ENCODE measurements at regions not wholly inside any gene's neighbourhood (a gene's known extent, or its start where the extent isn't known, plus 50 kb on each side); places are given as distances from the start of the nearest gene placed in this dataset.

- DNase-seq (ENCODE audit: low spot score), result no peak
Measured at GRCh38 chr3:66748175-66748876, 247.5 kb upstream of the LRIG1 start.

GRCh38 chr3:66751842-66752241 lies 246.3 kb upstream of the KBTBD8 start:
- DNase-seq (ENCODE audit: low spot score), result no peak

DNA sequence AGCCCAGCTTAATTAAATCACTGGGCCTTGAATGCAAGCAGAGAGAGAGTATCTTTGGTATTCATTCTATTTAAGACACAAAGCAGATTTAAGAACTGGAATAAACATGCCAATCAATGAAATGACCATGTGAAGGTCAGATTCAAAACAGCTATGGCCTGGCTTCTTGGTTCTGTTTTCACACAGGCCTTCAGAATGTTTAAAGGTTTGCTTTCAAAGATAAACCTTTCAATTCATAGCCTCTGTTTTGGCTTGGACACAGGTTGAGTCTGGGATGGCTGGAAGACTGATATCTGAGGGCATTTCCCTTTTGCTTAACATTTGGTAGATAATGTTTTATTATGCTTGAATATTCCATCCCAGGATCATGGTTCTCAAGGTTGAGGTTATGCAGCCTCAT lies 244.4 kb upstream of the KBTBD8 start:
- no peak for DNase-seq (ENCODE audit: low spot score)

DNA sequence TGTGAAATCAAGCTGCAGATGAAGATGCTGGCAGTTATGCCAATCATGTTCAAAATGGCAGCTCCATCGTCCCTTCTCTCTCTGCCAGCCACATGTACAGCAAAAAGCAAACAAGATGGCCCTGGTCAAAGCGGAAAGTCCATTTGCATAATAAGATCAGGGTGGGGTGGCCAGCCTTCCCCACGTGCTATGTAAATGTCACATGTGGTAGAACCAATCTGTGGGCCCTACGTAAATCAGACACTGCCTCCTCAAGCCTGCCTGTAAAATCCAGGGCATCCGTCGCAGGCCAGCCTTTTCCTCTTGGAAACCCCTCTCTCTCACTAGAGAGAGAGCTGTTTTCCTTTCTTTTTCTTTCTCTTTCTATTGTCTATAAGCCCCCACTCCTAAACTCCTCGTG lies 243.5 kb upstream of the KBTBD8 start:
- DNase-seq (ENCODE audit: low spot score), result no peak

- no peak for DNase-seq (ENCODE audit: low spot score)
Measured at GRCh38 chr3:66755924-66756323, 242.2 kb upstream of the KBTBD8 start.

DNA sequence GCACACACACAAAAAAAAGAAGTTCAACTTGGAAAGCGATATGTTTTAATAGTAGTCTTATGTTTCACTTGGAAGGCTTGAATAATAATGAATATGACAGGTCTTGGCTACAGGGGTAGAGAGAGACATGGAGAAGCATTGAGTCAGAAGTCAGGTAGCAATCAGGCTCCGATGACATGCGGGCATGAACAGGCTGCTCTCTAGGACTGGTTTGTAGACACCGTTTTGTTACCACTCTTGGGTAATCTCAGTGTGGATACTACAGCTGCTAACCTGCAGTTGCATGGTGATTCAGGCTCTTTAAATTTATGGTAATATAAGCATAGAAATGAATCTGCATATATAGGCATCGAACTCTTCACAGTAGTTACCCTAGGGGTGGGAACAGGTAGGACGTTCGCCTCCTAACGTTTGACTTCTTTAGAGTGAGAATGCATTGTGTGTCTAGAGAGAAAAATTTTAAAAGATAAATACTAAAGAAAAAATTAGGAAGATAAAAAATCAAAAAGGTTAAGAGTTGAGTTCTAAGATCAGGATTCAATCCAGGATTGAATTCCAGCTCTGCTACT lies 241.6 kb upstream of the KBTBD8 start:
- no peak for DNase-seq (ENCODE audit: low spot score)

GRCh38 chr3:66761093-66761780 lies 236.9 kb upstream of the KBTBD8 start:
- DNase-seq (ENCODE audit: low spot score), result no peak

DNA sequence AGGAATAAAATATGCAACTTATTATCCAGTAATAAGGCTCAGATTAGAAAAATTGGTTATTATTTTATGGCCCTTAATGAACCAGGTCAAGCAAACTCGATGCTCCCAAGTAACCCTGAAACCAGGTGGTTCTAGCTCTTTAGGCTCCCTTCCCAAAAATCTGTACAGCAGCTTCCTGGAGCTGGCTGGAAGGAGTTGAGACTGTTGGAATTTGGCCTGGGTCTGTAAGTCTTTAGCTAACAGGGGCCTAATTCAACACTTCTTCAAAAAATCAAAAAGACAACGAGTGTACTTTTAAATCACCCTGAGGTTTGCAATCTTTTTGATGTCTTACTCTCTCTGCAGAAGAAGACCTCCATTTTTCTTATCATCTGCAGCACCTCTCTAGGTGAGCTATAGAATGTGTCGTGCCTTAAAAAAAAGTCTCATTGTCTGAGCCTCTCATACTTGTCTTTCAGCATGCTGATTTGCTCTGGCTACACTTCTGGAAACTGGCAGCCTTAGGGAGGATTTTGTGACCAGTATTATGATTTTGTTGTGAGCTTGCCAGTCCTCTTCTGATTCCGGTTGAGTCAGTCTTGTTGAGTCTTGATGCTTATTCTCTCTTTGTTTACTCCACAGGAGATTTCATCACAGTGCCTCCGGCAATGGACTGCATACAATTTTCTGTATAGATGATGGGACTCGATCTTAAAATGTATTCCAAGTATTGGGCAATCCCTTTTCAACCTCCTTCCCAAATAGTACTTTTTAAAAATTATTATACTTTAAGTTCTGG lies 235.0 kb upstream of the KBTBD8 start:
- DNase-seq (ENCODE audit: low spot score), result no peak

DNA sequence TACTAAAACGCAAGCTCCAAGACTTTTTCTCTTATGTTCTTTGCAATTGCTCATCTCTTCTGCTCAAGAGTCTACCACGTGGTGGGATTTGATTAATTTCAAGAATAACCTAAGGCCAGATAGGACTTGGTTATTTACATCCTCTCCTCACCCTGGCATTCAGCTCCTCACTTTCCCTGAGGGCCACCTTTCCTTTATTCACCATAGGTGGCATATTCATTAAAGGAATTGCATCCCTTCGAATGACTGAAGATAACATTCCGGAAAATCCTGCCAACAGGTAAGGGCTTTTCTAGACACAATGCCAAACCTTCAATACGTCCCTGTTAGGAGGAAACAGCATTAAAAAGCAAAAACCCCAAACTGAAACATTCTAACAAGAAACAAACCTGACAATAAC lies 220.0 kb upstream of the KBTBD8 start:
- no peak for DNase-seq (ENCODE audit: low spot score)

GRCh38 chr3:66778777-66779176 lies 219.3 kb upstream of the KBTBD8 start:
- DNase-seq (ENCODE audit: low spot score), result no peak

- no peak for DNase-seq (ENCODE audit: low spot score)
Measured at GRCh38 chr3:66785191-66785909, 212.8 kb upstream of the KBTBD8 start.

DNA sequence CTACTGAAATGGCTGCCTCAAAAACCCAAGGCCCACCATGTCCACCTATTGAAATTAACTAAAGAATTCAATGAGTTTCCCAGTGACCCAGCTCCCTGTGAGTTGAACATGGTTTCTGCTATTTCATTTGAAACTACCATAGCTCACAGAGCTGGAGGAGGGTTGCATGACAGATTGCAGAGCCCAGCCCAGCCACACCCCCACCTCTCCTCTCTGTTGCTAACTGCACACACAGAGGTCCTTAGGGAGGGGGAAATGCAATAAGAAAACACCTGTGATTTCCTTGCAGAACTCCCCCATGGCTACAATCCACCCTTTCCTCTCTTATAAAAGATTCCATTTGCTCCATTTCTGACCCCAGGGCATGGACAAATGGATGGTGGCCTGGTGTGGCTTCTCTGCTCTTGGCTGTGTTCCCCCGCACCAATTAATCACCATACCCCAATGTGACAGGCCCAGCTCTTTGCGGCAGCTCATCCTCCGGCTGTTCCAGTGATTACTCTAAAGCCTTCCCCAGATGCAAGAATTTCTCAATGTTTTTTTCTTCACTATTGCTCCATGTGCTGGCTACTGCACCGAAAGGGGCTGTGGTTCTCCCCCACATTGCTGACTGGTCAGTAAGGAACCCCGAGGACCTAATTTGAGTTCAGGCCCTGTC lies 208.4 kb upstream of the KBTBD8 start:
- DNase-seq (ENCODE audit: low spot score), result no peak

GRCh38 chr3:66792086-66792485 lies 206.0 kb upstream of the KBTBD8 start:
- DNase-seq (ENCODE audit: low spot score), result no peak

DNA sequence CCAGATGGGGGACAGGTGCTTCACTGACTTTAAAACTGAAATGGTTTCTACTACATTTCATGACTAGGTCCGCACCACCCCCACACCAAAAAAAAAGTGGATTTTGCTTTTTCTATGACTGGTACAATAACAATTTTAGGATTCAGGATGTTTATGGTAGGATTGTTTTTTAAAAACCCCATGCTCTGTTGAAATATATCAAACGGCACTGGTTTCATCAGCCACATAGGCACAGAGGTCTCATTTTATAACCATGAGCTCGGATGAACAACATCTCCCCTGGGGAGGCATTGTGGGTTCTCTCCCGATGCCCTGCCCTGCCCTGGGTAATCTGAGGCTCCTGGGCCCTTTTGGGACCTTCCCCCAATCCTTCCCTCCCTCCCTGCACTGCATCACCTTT lies 202.7 kb upstream of the KBTBD8 start:
- DNase-seq (ENCODE audit: low spot score), result no peak

GRCh38 chr3:66796343-66796742 lies 201.8 kb upstream of the KBTBD8 start:
- no peak for DNase-seq (ENCODE audit: low spot score)

- DNase-seq (ENCODE audit: low spot score), result no peak
Measured at GRCh38 chr3:66797889-66798560, 200.1 kb upstream of the KBTBD8 start.

DNA sequence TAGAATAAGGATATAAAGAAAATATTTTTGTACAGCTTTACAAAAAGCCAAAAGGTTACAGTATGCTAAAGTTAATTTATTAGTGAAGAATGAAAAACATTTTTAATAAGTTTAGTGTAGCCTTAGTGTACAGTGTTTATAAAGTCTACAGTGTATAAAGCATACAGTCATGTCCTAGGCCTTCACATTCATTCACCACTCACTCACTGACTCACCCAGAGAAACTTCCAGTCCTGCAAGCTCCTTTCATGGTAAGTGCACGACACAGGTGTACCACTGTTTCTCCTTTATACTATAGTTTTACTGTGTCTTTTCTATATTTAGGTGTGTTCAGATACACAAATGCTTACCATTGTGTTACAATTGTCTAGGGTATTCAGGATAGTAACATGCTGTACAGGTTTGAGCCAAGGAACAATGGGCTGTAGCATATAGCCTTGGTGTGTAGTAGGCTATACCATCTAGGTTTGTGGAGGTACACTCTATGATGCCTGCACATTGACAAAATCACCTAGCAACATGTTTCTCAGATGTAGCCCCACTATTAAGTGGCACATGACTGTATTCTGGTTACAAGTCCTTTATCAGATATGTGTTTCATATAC lies 197.1 kb upstream of the KBTBD8 start:
- no peak for DNase-seq (ENCODE audit: low spot score)

DNA sequence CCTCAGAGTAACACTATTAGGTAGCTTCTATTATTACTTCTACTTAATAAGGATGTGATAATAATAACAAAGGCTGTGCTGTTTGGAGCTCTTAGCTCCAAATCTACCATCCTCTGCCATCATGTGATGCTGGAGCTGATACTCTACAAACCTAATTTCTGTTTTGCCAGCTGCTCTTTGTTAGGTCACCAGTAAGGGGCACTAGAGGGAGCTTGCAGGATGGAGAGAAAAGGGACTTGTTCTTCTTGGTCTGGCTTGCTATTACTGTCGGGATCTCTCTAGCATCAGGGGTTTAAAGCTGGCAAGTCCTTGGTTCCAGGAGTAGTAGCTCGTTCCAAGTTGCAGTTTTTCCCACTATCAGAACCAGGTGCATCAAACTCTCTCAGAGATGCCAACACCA lies 194.9 kb upstream of the KBTBD8 start:
- no peak for DNase-seq (ENCODE audit: low spot score)

GRCh38 chr3:66803721-66804695 lies 194.1 kb upstream of the KBTBD8 start:
- no peak for DNase-seq (ENCODE audit: low spot score)

All from hematopoietic multipotent progenitor cell treated with erythropoietin and hydrocortisone succinate and interleukin-3 and kit ligand, for 17 days (in vitro differentiated cells).